Psoas muscle (tissue), 7 donors: ENCODE measurements at regions not wholly inside any gene's neighbourhood (a gene's known extent, or its start where the extent isn't known, plus 50 kb on each side); places are given as distances from the start of the nearest gene placed in this dataset.

Experiments used
- ATAC-seq, 4 donors: fragments of 200-7000 bp; cut with Tn5 transposase; one replicate each; pipeline ENCODE4 v1.9.1; 2020; ENCODE audit warnings: moderate library complexity in 3 of 4, mild to moderate bottlenecking in 2 of 4
- DNase-seq, 2 donors: peaks; one replicate each; pipeline ENCODE4 v3.0.0-alpha.2; 2020
- H3K27ac ChIP-seq: fragments of 200-600 bp; one replicate; pipeline ENCODE4 v1.8.0; 2022
- H3K27me3 ChIP-seq, 3 donors: fragments of 200-600 bp in 1 of 3; one replicate each; pipeline versions ENCODE4 v1.6.1 to v1.8.0; 2013 to 2022; ENCODE audit warnings: low read length in 2 of 3, mild to moderate bottlenecking in 2 of 3, moderate library complexity in 1 of 3; ENCODE audit not compliant: insufficient read depth in 3 of 3
- H3K36me3 ChIP-seq, 2 donors: fragments of 200-600 bp in 1 of 2; one replicate each; pipeline versions ENCODE4 v1.6.1 to v1.8.0; 2013 to 2022; ENCODE audit warnings: low read depth in 1 of 2, mild to moderate bottlenecking in 1 of 2, moderate library complexity in 1 of 2; ENCODE audit not compliant: insufficient read depth in 1 of 2
- H3K4me1 ChIP-seq: fragments of 200-600 bp; one replicate; pipeline ENCODE4 v1.8.0; 2022
- H3K4me3 ChIP-seq: fragments of 200-600 bp; one replicate; pipeline ENCODE4 v1.8.0; 2022; ENCODE audit warnings: mild to moderate bottlenecking
- H3K9me3 ChIP-seq: fragments of 200-600 bp; one replicate; pipeline ENCODE4 v1.8.0; 2022
- CTCF ChIP-seq: fragments of 200-600 bp; IDR thresholded peaks from one replicate; pipeline ENCODE4 v1.8.0; 2022; ENCODE audit warnings: antibody characterized with exemption
- whole genome bisulfite sequencing, 3 donors: extraction: QIAGEN DNeasy Blood & Tissue Kit; methylation state at CpG; one replicate each; pipeline versions ENCODE4 v1.1.6 to v1.1.7; 2013; 5-methylcytosine and 5-hydroxymethylcytosine counted together
- intact Hi-C, 2 donors: fragments of 100-400 bp; cut with DNase I; formaldehyde crosslinking; loops; one replicate each; pipeline versions ENCODE4 v1.11.0 to v1.14.2; 2022
- donor health status: healthy with polysubstance abuse.
- donor health status: DM: no; HTN: no; CAD: no; lungs with moderate emphysema.
- donor health status: Bipolar disorder and iron deficiency.
- donor health status: healthy.
- donor health status: DM: yes; HTN: yes; CAD: no.
- donor health status: DM: no; HTN: no; CAD: no.
- donor health status: DM: yes; HTN: yes; CAD: no.

DNA sequence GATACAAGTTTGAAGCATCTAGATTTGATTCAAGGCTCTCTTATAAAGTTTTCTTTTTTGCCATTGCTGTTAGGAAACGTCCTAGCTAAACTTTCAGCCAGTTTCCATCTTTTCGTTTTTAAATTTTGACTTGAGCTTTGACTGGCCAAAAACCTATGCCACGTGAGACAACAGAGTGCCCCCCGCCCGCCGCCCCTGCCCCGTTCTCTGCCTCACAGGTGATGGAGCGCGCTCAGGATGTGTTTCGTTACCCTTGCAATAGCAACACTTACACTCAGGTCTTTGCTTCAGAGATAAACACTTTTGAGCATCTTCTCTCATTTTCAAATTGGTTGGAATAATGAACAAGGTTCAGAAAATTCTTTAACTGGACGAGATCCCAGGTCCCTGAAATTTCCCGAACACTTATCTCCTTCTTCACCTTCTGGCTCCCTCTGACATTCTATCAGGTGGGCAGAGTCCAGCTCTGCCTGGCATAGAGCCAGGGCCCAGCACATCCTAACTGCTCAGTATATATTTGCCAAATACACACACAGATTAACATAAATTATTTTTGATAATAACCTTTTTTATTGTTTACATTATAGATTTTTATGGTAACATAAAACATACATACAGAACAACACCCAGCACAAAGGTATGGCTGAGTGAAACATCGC, 301.1 kb downstream of the IRS2 start:
- no peaks in the 10 kb centered on the region for H3K4me1 ChIP-seq
- no peak overlapping the region for H3K4me3 ChIP-seq
- H3K36me3 ChIP-seq: no peaks in the 10 kb centered on the region
- no peak for TF ChIP-seq CTCF
- ATAC-seq (no peak), DNase-seq (no peak)
- H3K27me3 ChIP-seq: no peaks in the 10 kb centered on the region
- H3K27ac ChIP-seq: no peak overlapping the region
- intact Hi-C loops: no loop called here
- 85 to 87% (median 86%) methylated on average over 13 of the region's 13 CpGs for WGBS, 3 donors
- H3K9me3 ChIP-seq: no peaks in the 10 kb centered on the region

GRCh38 chr13:109483284-109483683, 303.1 kb downstream of the IRS2 start:
- DNase-seq (no peak), ATAC-seq (no peak)
- no peaks in the 10 kb centered on the region for H3K27me3 ChIP-seq
- H3K36me3 ChIP-seq: no peaks in the 10 kb centered on the region
- intact Hi-C loops: no loop called here
- no peak for TF ChIP-seq CTCF
- no peak overlapping the region for H3K4me3 ChIP-seq
- WGBS, 3 donors: 44 to 53% (median 52%) methylated on average over 5 of the region's 5 CpGs
- H3K9me3 ChIP-seq: no peaks in the 10 kb centered on the region
- H3K27ac ChIP-seq: no peak overlapping the region
- no peaks in the 10 kb centered on the region for H3K4me1 ChIP-seq

DNA sequence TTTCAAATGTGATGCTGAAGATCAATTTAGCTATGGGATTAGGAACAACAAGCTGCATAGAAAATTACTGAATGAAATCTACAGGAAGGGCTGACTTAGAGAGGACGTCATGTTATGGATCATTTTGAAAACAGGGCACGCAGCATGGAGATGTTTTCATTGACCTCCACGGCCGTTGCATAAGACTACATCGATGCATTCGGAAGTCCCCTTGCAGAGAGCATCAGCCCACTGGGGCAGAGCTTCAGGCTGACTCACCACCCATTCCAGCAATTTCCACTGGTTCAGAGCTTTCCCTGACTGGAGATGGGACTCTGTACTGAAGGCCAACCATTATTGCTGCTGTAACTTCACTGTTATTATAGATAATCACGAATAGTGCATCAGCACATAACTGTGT, 305.3 kb downstream of the IRS2 start:
- no peak overlapping the region for H3K27ac ChIP-seq
- TF ChIP-seq CTCF: no peak
- WGBS, 3 donors: 72 to 83% (median 74%) methylated on average over 7 of the region's 7 CpGs

DNA sequence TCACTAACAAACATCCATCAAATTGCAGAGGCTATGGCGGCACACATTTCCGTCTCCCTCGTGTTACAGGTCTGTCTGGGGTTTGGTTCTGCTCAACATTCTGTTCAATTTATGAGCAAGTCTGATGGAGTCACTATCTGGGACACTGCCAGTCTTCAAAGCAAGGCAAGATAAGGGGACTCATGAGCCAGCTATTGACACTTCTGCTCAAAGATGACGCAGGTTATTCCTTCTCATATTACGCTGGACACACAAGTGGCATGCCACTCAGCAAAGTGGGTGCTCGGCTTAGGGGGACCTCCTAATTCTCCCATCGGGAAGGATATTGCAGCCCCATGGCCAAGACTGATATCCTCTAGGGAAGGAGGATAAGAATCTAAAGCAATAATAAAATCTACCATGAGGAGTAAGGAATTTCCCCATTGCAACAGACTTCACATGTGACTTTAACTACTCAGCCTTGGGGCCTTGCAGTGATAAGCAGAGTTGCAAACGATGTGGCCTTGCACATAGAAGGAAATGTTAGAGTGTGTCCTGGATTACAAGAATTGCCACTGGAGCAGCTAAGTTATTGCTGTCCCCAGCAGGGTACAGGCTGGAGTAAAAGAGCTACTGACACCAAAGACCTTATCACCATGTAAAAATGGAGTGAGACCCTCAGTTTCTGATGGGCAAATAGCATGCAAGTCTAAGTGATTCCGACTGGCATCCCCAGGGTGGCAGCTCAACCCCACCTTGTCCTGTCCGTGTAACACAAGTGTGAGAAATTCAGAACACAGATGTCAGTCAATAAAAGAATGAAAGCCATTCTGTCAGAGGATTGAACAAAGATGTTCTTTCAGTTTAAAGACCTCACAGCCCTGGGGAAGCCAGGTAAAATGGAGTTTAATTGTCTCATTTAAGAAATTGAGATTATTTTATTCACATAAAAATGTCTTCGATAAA, 306.1 kb downstream of the IRS2 start:
- intact Hi-C loops: no loop called here
- no peaks in the 10 kb centered on the region for H3K4me1 ChIP-seq
- H3K27me3 ChIP-seq: no peaks in the 10 kb centered on the region
- no peak overlapping the region for H3K4me3 ChIP-seq
- H3K9me3 ChIP-seq: no peaks in the 10 kb centered on the region
- no peak for TF ChIP-seq CTCF
- H3K27ac ChIP-seq: no peak overlapping the region
- no peak for DNase-seq
- 71 to 77% (median 75%) methylated on average over 11 of the region's 11 CpGs for WGBS, 3 donors
- ATAC-seq: no peak
- no peaks in the 10 kb centered on the region for H3K36me3 ChIP-seq

More for the DNA sequence above, 305.3 kb downstream of the IRS2 start:
- ATAC-seq (no peak), DNase-seq (no peak)
- intact Hi-C loops: no loop called here
- H3K36me3 ChIP-seq: no peaks in the 10 kb centered on the region
- H3K4me1 ChIP-seq: no peaks in the 10 kb centered on the region
- no peak overlapping the region for H3K4me3 ChIP-seq
- no peaks in the 10 kb centered on the region for H3K9me3 ChIP-seq
- H3K27me3 ChIP-seq: no peaks in the 10 kb centered on the region
